ENCODE measurements at regions not wholly inside any gene's neighbourhood (a gene's known extent, or its start where the extent isn't known, plus 50 kb on each side); places are given as distances from the start of the nearest gene placed in this dataset.

- TF ChIP-seq CTCF (IDR thresholded peaks at IDR 0.05; ENCODE audit: low read depth, low read length, missing control alignments): no peak
- no peaks in the 10 kb centered on the region for H3K27me3 ChIP-seq (replicated peaks)
- H3K36me3 ChIP-seq (replicated peaks): no peaks in the 10 kb centered on the region
- DNase-seq: no peak
- no peak overlapping the region for H3K4me3 ChIP-seq (ENCODE audit: low read depth, low read length)
- H3K27ac ChIP-seq: no peak overlapping the region
- in situ Hi-C loops (cut with HindIII; ENCODE audit: low pct_ligation_motif_present, low sequenced_read_pairs): no loop called here
These were observed 371.8 kb downstream of the PBX1 start for GRCh38 chr1:164930833-164931232.

- in situ Hi-C loops (cut with HindIII; ENCODE audit: low pct_ligation_motif_present, low sequenced_read_pairs): no loop called here
- DNase-seq: no peak
- TF ChIP-seq CTCF (IDR thresholded peaks at IDR 0.05; ENCODE audit: low read depth, low read length, missing control alignments): no peak
These were observed 371.3 kb downstream of the PBX1 start for GRCh38 chr1:164930241-164930640.

GRCh38 chr1:164928232-164928812, 369.3 kb downstream of the PBX1 start:
- TF ChIP-seq CTCF (IDR thresholded peaks at IDR 0.05; ENCODE audit: low read depth, low read length, missing control alignments): no peak
- no peak overlapping the region for H3K4me3 ChIP-seq (ENCODE audit: low read depth, low read length)
- H3K27ac ChIP-seq: no peak overlapping the region
- no peaks in the 10 kb centered on the region for H3K27me3 ChIP-seq (replicated peaks)
- no peak for DNase-seq
- H3K36me3 ChIP-seq (replicated peaks): no peaks in the 10 kb centered on the region
- in situ Hi-C loops (cut with HindIII; ENCODE audit: low pct_ligation_motif_present, low sequenced_read_pairs): no loop called here

More at GRCh38 chr1:164930241-164930640, 371.3 kb downstream of the PBX1 start:
- H3K36me3 ChIP-seq (replicated peaks): no peaks in the 10 kb centered on the region
- H3K4me3 ChIP-seq (ENCODE audit: low read depth, low read length): no peak overlapping the region
- no peaks in the 10 kb centered on the region for H3K27me3 ChIP-seq (replicated peaks)
- H3K27ac ChIP-seq: no peak overlapping the region

GRCh38 chr1:164926107-164926506, 367.1 kb downstream of the PBX1 start:
- no peaks in the 10 kb centered on the region for H3K27me3 ChIP-seq (replicated peaks)
- DNase-seq: no peak
- no peak overlapping the region for H3K27ac ChIP-seq
- TF ChIP-seq CTCF (IDR thresholded peaks at IDR 0.05; ENCODE audit: low read depth, low read length, missing control alignments): no peak
- no peak overlapping the region for H3K4me3 ChIP-seq (ENCODE audit: low read depth, low read length)
- H3K36me3 ChIP-seq (replicated peaks): no peaks in the 10 kb centered on the region
- in situ Hi-C loops (cut with HindIII; ENCODE audit: low pct_ligation_motif_present, low sequenced_read_pairs): no loop called here

- Histone ChIP-seq H3K4me3 (ENCODE audit: low read depth, low read length) (no peak overlapping the region), H3K27me3 (replicated peaks) (no peaks in the 10 kb centered on the region), H3K27ac (no peak overlapping the region), H3K36me3 (replicated peaks) (no peaks in the 10 kb centered on the region)
- DNase-seq: no peak
- no peak for TF ChIP-seq CTCF (IDR thresholded peaks at IDR 0.05; ENCODE audit: low read depth, low read length, missing control alignments)
- in situ Hi-C loops (cut with HindIII; ENCODE audit: low pct_ligation_motif_present, low sequenced_read_pairs): no loop called here
These were observed 363.6 kb downstream of the PBX1 start for GRCh38 chr1:164922585-164922984.

- Histone ChIP-seq H3K27me3 (replicated peaks) (no peaks in the 10 kb centered on the region), H3K27ac (no peak overlapping the region), H3K36me3 (replicated peaks) (no peaks in the 10 kb centered on the region), H3K4me3 (ENCODE audit: low read depth, low read length) (no peak overlapping the region)
- TF ChIP-seq CTCF (IDR thresholded peaks at IDR 0.05; ENCODE audit: low read depth, low read length, missing control alignments): no peak
- DNase-seq: no peak
- in situ Hi-C loops (cut with HindIII; ENCODE audit: low pct_ligation_motif_present, low sequenced_read_pairs): no loop called here
These were observed 362.5 kb downstream of the PBX1 start for GRCh38 chr1:164921493-164921892.
